HG03575 (cell line): ENCODE measurements at regions not wholly inside any gene's neighbourhood (a gene's known extent, or its start where the extent isn't known, plus 50 kb on each side); places are given as distances from the start of the nearest gene placed in this dataset.
"Not testable (repeated sequence)": the region's sequence is repeated elsewhere in the genome, so short reads cannot be mapped to it uniquely, and the experiment has no call there.

Source experiments
- ATAC-seq: cut with Tn5 transposase; IDR thresholded peaks from one replicate; pipeline ENCODE4 v1.9.1; 2021; ENCODE audit not compliant: unreplicated experiment, insufficient number of reproducible peaks, low FRiP score; ENCODE audit errors: extremely low read depth

GRCh38 chr4:117825600-117825999 is 208.7 kb upstream of the NDST3 start:
- ATAC-seq, result no peak

- no peak for ATAC-seq
Observed at GRCh38 chr4:117831060-117831683, 203.1 kb upstream of the NDST3 start.

- ATAC-seq, result no peak
Observed at GRCh38 chr4:117835566-117835965, 198.7 kb upstream of the NDST3 start.

GRCh38 chr4:117844594-117844993 is 189.7 kb upstream of the NDST3 start:
- no peak for ATAC-seq

- ATAC-seq, result no peak
Observed at GRCh38 chr4:117845270-117845669, 189.0 kb upstream of the NDST3 start.

- ATAC-seq, result no peak
Observed at GRCh38 chr4:117847849-117848248, 186.4 kb upstream of the NDST3 start.

GRCh38 chr4:117868201-117868600 is 166.1 kb upstream of the NDST3 start:
- ATAC-seq, result no peak

GRCh38 chr4:117873779-117874178 is 160.5 kb upstream of the NDST3 start:
- no peak for ATAC-seq

- ATAC-seq, result no peak
Observed at GRCh38 chr4:117874216-117874615, 160.1 kb upstream of the NDST3 start.

GRCh38 chr4:117889978-117890377 is 144.3 kb upstream of the NDST3 start:
- ATAC-seq, result no peak

- no peak for ATAC-seq
Observed at GRCh38 chr4:117893207-117893606, 141.1 kb upstream of the NDST3 start.

GRCh38 chr4:117898496-117898895 is 135.8 kb upstream of the NDST3 start:
- no peak for ATAC-seq

- ATAC-seq, result no peak
Observed at GRCh38 chr4:117900832-117901231, 133.5 kb upstream of the NDST3 start.

GRCh38 chr4:117907646-117908045 is 126.6 kb upstream of the NDST3 start:
- no peak for ATAC-seq

- no peak for ATAC-seq
Observed at GRCh38 chr4:117908306-117909207, 125.7 kb upstream of the NDST3 start.

- ATAC-seq, result no peak
Observed at GRCh38 chr4:117916728-117917127, 117.6 kb upstream of the NDST3 start.

- ATAC-seq, result not testable (repeated sequence)
Observed at GRCh38 chr4:117922311-117922710, 112.0 kb upstream of the NDST3 start.

- not testable (repeated sequence) for ATAC-seq
Observed at GRCh38 chr4:117927823-117928222, 106.5 kb upstream of the NDST3 start.

GRCh38 chr4:117941611-117942010 is 92.7 kb upstream of the NDST3 start:
- no peak for ATAC-seq

GRCh38 chr4:117949621-117950020 is 84.7 kb upstream of the NDST3 start:
- ATAC-seq, result no peak
